ENCODE measurements at regions not wholly inside any gene's neighbourhood (a gene's known extent, or its start where the extent isn't known, plus 50 kb on each side); places are given as distances from the start of the nearest gene placed in this dataset.

GRCh38 chr3:157918402-157918801, 187.8 kb downstream of the SHOX2 start:
- no peak overlapping the region for H2AFZ ChIP-seq (ENCODE audit: low read depth, low read length)
- H4K8ac ChIP-seq (ENCODE audit: low read length), result no peak overlapping the region
- H3K4me2 ChIP-seq (ENCODE audit: low read length, poor library complexity, severe bottlenecking), result no peak overlapping the region
- no peak overlapping the region for H3K14ac ChIP-seq (ENCODE audit: low read length in 2 of 2)
- no peak for DNase-seq
- WGBS, result 64% methylated on average over 1 of the region's 3 CpGs
- no peak overlapping the region for H2BK15ac ChIP-seq (ENCODE audit: low read depth, poor library complexity, severe bottlenecking)
- no peak overlapping the region for H3K9ac ChIP-seq (ENCODE audit: low read length)
- H3K4ac ChIP-seq (ENCODE audit: low read depth in 1 of 2, low read length in 2 of 2), result no peak overlapping the region
- H2AK5ac ChIP-seq (ENCODE audit: low read length, severe bottlenecking), result no peak overlapping the region
- no peak overlapping the region for H2BK120ac ChIP-seq (ENCODE audit: low read depth, low read length)
- no peaks in the 10 kb centered on the region for H3K36me3 ChIP-seq (ENCODE audit: control insufficient read depth in 1 of 2, insufficient read depth in 2 of 2, low read depth in 1 of 2, low read length in 2 of 2)
- H3K18ac ChIP-seq (ENCODE audit: low read depth in 1 of 2, low read length in 2 of 2), result no peak overlapping the region
- H3K4me1 ChIP-seq (ENCODE audit: control insufficient read depth, insufficient read depth, low read depth, low read length), result no peaks in the 10 kb centered on the region
- no peak overlapping the region for H3K4me3 ChIP-seq (ENCODE audit: insufficient read depth in 1 of 2, low read depth in 1 of 2, low read length in 2 of 2)
- no peaks in the 10 kb centered on the region for H3K79me1 ChIP-seq (replicated peaks; ENCODE audit: low read length, poor library complexity, severe bottlenecking)
- H3K23ac ChIP-seq (ENCODE audit: low read length in 2 of 2), result no peak overlapping the region
- no peak overlapping the region for H4K91ac ChIP-seq (ENCODE audit: low read length)
- no peak overlapping the region for H2BK5ac ChIP-seq (ENCODE audit: low read depth, low read length, poor library complexity, severe bottlenecking)
- no peaks in the 10 kb centered on the region for H3K9me3 ChIP-seq (ENCODE audit: control insufficient read depth, low read length)
- no peaks in the 10 kb centered on the region for H3K27me3 ChIP-seq (ENCODE audit: control insufficient read depth in 1 of 2, insufficient read depth in 1 of 2, low read length in 2 of 2)
- H3K27ac ChIP-seq (ENCODE audit: low read length, poor library complexity, severe bottlenecking), result no peak overlapping the region
- H2BK12ac ChIP-seq (ENCODE audit: low read length in 2 of 2), result no peak overlapping the region

GRCh38 chr3:157916672-157917071, 189.5 kb downstream of the SHOX2 start:
- Histone ChIP-seq H2BK120ac (ENCODE audit: low read depth, low read length) (no peak overlapping the region), H2BK5ac (ENCODE audit: low read depth, low read length, poor library complexity, severe bottlenecking) (no peak overlapping the region), H3K9me3 (ENCODE audit: control insufficient read depth, low read length) (no peaks in the 10 kb centered on the region), H3K18ac (ENCODE audit: low read depth in 1 of 2, low read length in 2 of 2) (no peak overlapping the region), H3K4ac (ENCODE audit: low read depth in 1 of 2, low read length in 2 of 2) (no peak overlapping the region), H3K23ac (ENCODE audit: low read length in 2 of 2) (no peak overlapping the region), H3K79me1 (replicated peaks; ENCODE audit: low read length, poor library complexity, severe bottlenecking) (no peaks in the 10 kb centered on the region), H2AK5ac (ENCODE audit: low read length, severe bottlenecking) (no peak overlapping the region), H3K4me1 (ENCODE audit: control insufficient read depth, insufficient read depth, low read depth, low read length) (no peaks in the 10 kb centered on the region), H2BK12ac (ENCODE audit: low read length in 2 of 2) (no peak overlapping the region), H3K14ac (ENCODE audit: low read length in 2 of 2) (no peak overlapping the region), H4K8ac (ENCODE audit: low read length) (no peak overlapping the region), H3K9ac (ENCODE audit: low read length) (no peak overlapping the region), H3K36me3 (ENCODE audit: control insufficient read depth in 1 of 2, insufficient read depth in 2 of 2, low read depth in 1 of 2, low read length in 2 of 2) (no peaks in the 10 kb centered on the region), H3K27ac (ENCODE audit: low read length, poor library complexity, severe bottlenecking) (no peak overlapping the region), H3K4me3 (ENCODE audit: insufficient read depth in 1 of 2, low read depth in 1 of 2, low read length in 2 of 2) (no peak overlapping the region), H4K91ac (ENCODE audit: low read length) (no peak overlapping the region), H2AFZ (ENCODE audit: low read depth, low read length) (no peak overlapping the region), H2BK15ac (ENCODE audit: low read depth, poor library complexity, severe bottlenecking) (no peak overlapping the region), H3K27me3 (ENCODE audit: control insufficient read depth in 1 of 2, insufficient read depth in 1 of 2, low read length in 2 of 2) (no peaks in the 10 kb centered on the region), H3K4me2 (ENCODE audit: low read length, poor library complexity, severe bottlenecking) (no peak overlapping the region)
- WGBS, result 56% methylated on average over 1 of the region's 3 CpGs
- no peak for DNase-seq

DNA sequence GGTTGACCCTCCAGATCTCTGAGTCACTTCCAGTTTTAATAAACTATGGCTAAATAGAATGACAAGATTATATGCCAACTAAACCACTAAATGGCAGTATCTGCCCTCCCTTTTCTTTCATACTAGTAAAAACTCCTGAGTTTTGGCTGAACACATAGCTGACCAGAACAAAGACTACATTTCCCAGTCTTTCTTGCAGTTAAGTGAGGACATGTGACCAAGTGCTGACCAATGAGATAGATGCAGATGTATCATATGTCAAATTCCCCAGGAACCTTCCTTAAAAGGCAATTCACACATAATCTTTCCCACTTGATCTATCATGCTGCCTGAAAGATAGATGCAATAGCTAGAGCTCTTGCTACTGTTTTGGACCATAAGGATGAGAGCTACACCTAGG, 191.3 kb downstream of the SHOX2 start:
- Histone ChIP-seq H3K27me3 (ENCODE audit: control insufficient read depth in 1 of 2, insufficient read depth in 1 of 2, low read length in 2 of 2) (no peaks in the 10 kb centered on the region), H2AK5ac (ENCODE audit: low read length, severe bottlenecking) (no peak overlapping the region), H2BK12ac (ENCODE audit: low read length in 2 of 2) (no peak overlapping the region), H2BK120ac (ENCODE audit: low read depth, low read length) (no peak overlapping the region), H3K27ac (ENCODE audit: low read length, poor library complexity, severe bottlenecking) (no peak overlapping the region), H3K9me3 (ENCODE audit: control insufficient read depth, low read length) (no peaks in the 10 kb centered on the region), H3K4ac (ENCODE audit: low read depth in 1 of 2, low read length in 2 of 2) (no peak overlapping the region), H3K23ac (ENCODE audit: low read length in 2 of 2) (no peak overlapping the region), H3K14ac (ENCODE audit: low read length in 2 of 2) (no peak overlapping the region), H3K18ac (ENCODE audit: low read depth in 1 of 2, low read length in 2 of 2) (no peak overlapping the region), H3K9ac (ENCODE audit: low read length) (no peak overlapping the region), H2BK15ac (ENCODE audit: low read depth, poor library complexity, severe bottlenecking) (no peak overlapping the region), H3K4me3 (ENCODE audit: insufficient read depth in 1 of 2, low read depth in 1 of 2, low read length in 2 of 2) (no peak overlapping the region), H4K8ac (ENCODE audit: low read length) (no peak overlapping the region), H3K36me3 (ENCODE audit: control insufficient read depth in 1 of 2, insufficient read depth in 2 of 2, low read depth in 1 of 2, low read length in 2 of 2) (no peaks in the 10 kb centered on the region), H3K4me1 (ENCODE audit: control insufficient read depth, insufficient read depth, low read depth, low read length) (no peaks in the 10 kb centered on the region), H3K79me1 (replicated peaks; ENCODE audit: low read length, poor library complexity, severe bottlenecking) (no peaks in the 10 kb centered on the region), H3K4me2 (ENCODE audit: low read length, poor library complexity, severe bottlenecking) (no peak overlapping the region), H2BK5ac (ENCODE audit: low read depth, low read length, poor library complexity, severe bottlenecking) (no peak overlapping the region), H4K91ac (ENCODE audit: low read length) (no peak overlapping the region), H2AFZ (ENCODE audit: low read depth, low read length) (no peak overlapping the region)
- DNase-seq, result no peak

GRCh38 chr3:157913741-157914150, 192.5 kb downstream of the SHOX2 start:
- H3K79me1 ChIP-seq (replicated peaks; ENCODE audit: low read length, poor library complexity, severe bottlenecking), result no peaks in the 10 kb centered on the region
- no peak overlapping the region for H4K8ac ChIP-seq (ENCODE audit: low read length)
- DNase-seq, result no peak
- H3K36me3 ChIP-seq (ENCODE audit: control insufficient read depth in 1 of 2, insufficient read depth in 2 of 2, low read depth in 1 of 2, low read length in 2 of 2), result no peaks in the 10 kb centered on the region
- no peak overlapping the region for H4K91ac ChIP-seq (ENCODE audit: low read length)
- H2AK5ac ChIP-seq (ENCODE audit: low read length, severe bottlenecking), result no peak overlapping the region
- H3K4me1 ChIP-seq (ENCODE audit: control insufficient read depth, insufficient read depth, low read depth, low read length), result no peaks in the 10 kb centered on the region
- H3K14ac ChIP-seq (ENCODE audit: low read length in 2 of 2), result no peak overlapping the region
- H2BK12ac ChIP-seq (ENCODE audit: low read length in 2 of 2), result no peak overlapping the region
- no peak overlapping the region for H2BK15ac ChIP-seq (ENCODE audit: low read depth, poor library complexity, severe bottlenecking)
- H2BK120ac ChIP-seq (ENCODE audit: low read depth, low read length), result no peak overlapping the region
- no peak overlapping the region for H3K27ac ChIP-seq (ENCODE audit: low read length, poor library complexity, severe bottlenecking)
- no peak overlapping the region for H2BK5ac ChIP-seq (ENCODE audit: low read depth, low read length, poor library complexity, severe bottlenecking)
- no CpG with 5 or more reads among the region's 1 CpG for WGBS
- H2AFZ ChIP-seq (ENCODE audit: low read depth, low read length), result no peak overlapping the region
- no peak overlapping the region for H3K18ac ChIP-seq (ENCODE audit: low read depth in 1 of 2, low read length in 2 of 2)
- no peaks in the 10 kb centered on the region for H3K27me3 ChIP-seq (ENCODE audit: control insufficient read depth in 1 of 2, insufficient read depth in 1 of 2, low read length in 2 of 2)
- no peaks in the 10 kb centered on the region for H3K9me3 ChIP-seq (ENCODE audit: control insufficient read depth, low read length)
- H3K23ac ChIP-seq (ENCODE audit: low read length in 2 of 2), result no peak overlapping the region
- H3K9ac ChIP-seq (ENCODE audit: low read length), result no peak overlapping the region
- no peak overlapping the region for H3K4me3 ChIP-seq (ENCODE audit: insufficient read depth in 1 of 2, low read depth in 1 of 2, low read length in 2 of 2)
- no peak overlapping the region for H3K4me2 ChIP-seq (ENCODE audit: low read length, poor library complexity, severe bottlenecking)
- H3K4ac ChIP-seq (ENCODE audit: low read depth in 1 of 2, low read length in 2 of 2), result no peak overlapping the region

All from mesenchymal stem cell (in vitro differentiated cells and primary cell).